IPS-18c (cell line): ENCODE measurements at regions not wholly inside any gene's neighbourhood (a gene's known extent, or its start where the extent isn't known, plus 50 kb on each side); places are given as distances from the start of the nearest gene placed in this dataset.
"Not testable (repeated sequence)": the region's sequence is repeated elsewhere in the genome, so short reads cannot be mapped to it uniquely, and the experiment has no call there.

Experiments used
- H3K4me3 ChIP-seq: 2 replicates; pipeline ENCODE4 v1.7.0; 2013; ENCODE audit warnings: low read depth, mild to moderate bottlenecking, low read length, moderate library complexity; ENCODE audit not compliant: insufficient read depth
- H3K9me3 ChIP-seq: one replicate; pipeline ENCODE4 v1.6.1; 2013; ENCODE audit warnings: mild to moderate bottlenecking, low read length, moderate library complexity; ENCODE audit not compliant: control insufficient read depth, insufficient read depth

GRCh38 chr4:124133753-124134152, 578.8 kb downstream of the ANKRD50 start:
- Histone ChIP-seq H3K9me3 (no peaks in the 10 kb centered on the region), H3K4me3 (no peak overlapping the region)

- Histone ChIP-seq H3K4me3 (no peak overlapping the region), H3K9me3 (no peaks in the 10 kb centered on the region)
These were observed 577.1 kb downstream of the ANKRD50 start for GRCh38 chr4:124135409-124135813.

- no peak overlapping the region for H3K4me3 ChIP-seq
These were observed 573.5 kb downstream of the ANKRD50 start for GRCh38 chr4:124139044-124139443.

GRCh38 chr4:124143632-124144031, 568.9 kb downstream of the ANKRD50 start:
- H3K9me3 ChIP-seq: no peaks in the 10 kb centered on the region
- no peak overlapping the region for H3K4me3 ChIP-seq

More at GRCh38 chr4:124139044-124139443, 573.5 kb downstream of the ANKRD50 start:
- no peaks in the 10 kb centered on the region for H3K9me3 ChIP-seq

DNA sequence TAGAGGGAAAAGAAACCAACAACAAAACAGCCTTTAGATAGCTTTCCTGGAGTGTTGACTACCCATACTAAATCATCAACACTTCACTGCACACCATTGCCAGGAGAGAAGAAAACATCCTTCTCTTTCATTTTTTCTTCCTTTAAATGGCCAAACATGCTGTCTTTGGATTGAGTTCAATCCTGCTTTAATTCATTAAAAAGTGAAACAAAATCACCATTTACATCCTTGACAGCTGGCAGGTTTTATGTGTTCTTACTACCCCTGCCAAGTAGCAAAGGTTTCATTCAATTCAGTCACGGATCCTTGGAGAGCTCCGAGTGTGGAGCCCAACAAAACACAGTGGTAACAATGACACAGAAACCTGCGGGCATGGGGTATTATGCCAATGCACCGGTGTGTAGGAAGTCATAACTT, 568.3 kb downstream of the ANKRD50 start:
- no peaks in the 10 kb centered on the region for H3K9me3 ChIP-seq
- no peak overlapping the region for H3K4me3 ChIP-seq

- Histone ChIP-seq H3K9me3 (no peaks in the 10 kb centered on the region), H3K4me3 (no peak overlapping the region)
These were observed 566.5 kb downstream of the ANKRD50 start for GRCh38 chr4:124146068-124146467.

GRCh38 chr4:124151031-124151430, 561.5 kb downstream of the ANKRD50 start:
- H3K9me3 ChIP-seq: no peaks in the 10 kb centered on the region
- no peak overlapping the region for H3K4me3 ChIP-seq

- Histone ChIP-seq H3K9me3 (no peaks in the 10 kb centered on the region), H3K4me3 (no peak overlapping the region)
These were observed 560.4 kb downstream of the ANKRD50 start for GRCh38 chr4:124152132-124152531.

DNA sequence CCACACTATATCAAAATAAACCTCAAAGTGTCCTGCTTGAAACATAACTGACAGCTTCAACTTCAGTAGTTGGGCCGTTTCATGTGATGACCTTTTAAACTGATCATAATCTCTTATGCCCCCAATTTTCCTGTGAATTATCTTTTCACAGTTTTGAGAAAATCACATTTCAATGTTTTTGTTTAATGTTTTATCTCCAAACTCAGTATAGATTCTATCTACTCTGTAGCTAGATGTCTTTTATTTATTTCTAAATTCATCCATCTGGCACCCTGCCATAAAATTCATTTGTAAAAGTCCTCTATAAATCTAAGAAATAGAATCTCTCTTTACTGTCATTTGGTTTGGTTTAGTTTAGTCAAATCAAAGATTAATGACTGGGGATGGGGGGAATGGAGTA, 557.3 kb downstream of the ANKRD50 start:
- Histone ChIP-seq H3K9me3 (no peaks in the 10 kb centered on the region), H3K4me3 (no peak overlapping the region)

- no peaks in the 10 kb centered on the region for H3K9me3 ChIP-seq
- no peak overlapping the region for H3K4me3 ChIP-seq
These were observed 555.0 kb downstream of the ANKRD50 start for GRCh38 chr4:124157396-124158083.

- Histone ChIP-seq H3K9me3 (no peaks in the 10 kb centered on the region), H3K4me3 (no peak overlapping the region)
These were observed 549.1 kb downstream of the ANKRD50 start for GRCh38 chr4:124163401-124163800.

- peaks cover 2% of the 10 kb centered on the region for H3K9me3 ChIP-seq
- no peak overlapping the region for H3K4me3 ChIP-seq
These were observed 544.9 kb downstream of the ANKRD50 start for GRCh38 chr4:124167602-124168001.

DNA sequence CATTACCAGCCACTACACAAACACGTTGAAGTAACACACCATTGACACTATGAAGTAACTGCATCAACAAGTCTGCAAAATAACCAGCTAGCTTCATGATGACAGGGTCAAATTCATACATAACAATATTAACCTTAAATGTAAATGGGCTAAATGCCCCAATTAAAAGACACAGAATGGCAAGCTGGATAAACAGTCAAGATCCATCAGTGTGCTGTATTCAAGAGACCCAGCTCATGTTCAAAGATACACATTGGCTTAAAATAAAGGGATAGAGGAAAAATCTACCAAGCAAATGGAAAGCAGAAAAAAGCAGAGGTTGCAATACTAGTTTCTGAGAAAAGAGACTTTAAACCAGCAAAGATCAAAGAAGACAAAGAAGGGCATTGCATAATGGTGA, 543.0 kb downstream of the ANKRD50 start:
- H3K9me3 ChIP-seq, H3K4me3 ChIP-seq: not testable (repeated sequence)

DNA sequence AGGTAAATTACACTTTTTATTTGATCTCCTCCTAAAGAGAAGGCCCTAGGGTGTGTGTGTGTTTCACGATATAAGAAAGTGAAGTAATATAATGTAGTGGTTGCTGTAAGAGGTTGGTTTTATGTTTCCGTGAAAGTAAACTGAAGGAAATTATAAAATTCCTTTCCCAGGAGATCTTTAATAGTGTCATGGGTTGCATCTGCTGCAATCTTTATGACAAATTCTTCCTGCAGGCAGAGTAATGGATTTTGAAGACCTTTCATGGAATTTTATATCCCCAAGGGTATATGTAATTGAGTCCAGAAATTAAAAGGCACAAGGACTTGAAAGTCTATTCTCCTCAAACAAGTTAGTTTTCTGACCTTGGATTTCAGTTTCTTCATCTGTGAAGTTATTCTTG, 538.6 kb downstream of the ANKRD50 start:
- Histone ChIP-seq H3K4me3 (no peak overlapping the region), H3K9me3 (peaks cover 2% of the 10 kb centered on the region)

GRCh38 chr4:124177647-124178425, 534.7 kb downstream of the ANKRD50 start:
- H3K4me3 ChIP-seq: no peak overlapping the region
- H3K9me3 ChIP-seq: no peaks in the 10 kb centered on the region

- no peak overlapping the region for H3K4me3 ChIP-seq
- H3K9me3 ChIP-seq: no peaks in the 10 kb centered on the region
These were observed 534.0 kb downstream of the ANKRD50 start for GRCh38 chr4:124178449-124179021.

GRCh38 chr4:124179506-124180186, 532.9 kb downstream of the ANKRD50 start:
- H3K9me3 ChIP-seq: no peaks in the 10 kb centered on the region
- H3K4me3 ChIP-seq: no peak overlapping the region

GRCh38 chr4:124181039-124181438, 531.5 kb downstream of the ANKRD50 start:
- no peak overlapping the region for H3K4me3 ChIP-seq
- no peaks in the 10 kb centered on the region for H3K9me3 ChIP-seq
